ENCODE measurements at regions not wholly inside any gene's neighbourhood (a gene's known extent, or its start where the extent isn't known, plus 50 kb on each side); places are given as distances from the start of the nearest gene placed in this dataset.

- no peak for ATAC-seq (ENCODE audit: insufficient read depth, low FRiP score)
- Histone ChIP-seq H3K9me3 (ENCODE audit: control insufficient read depth in 4 of 4, insufficient read depth in 3 of 4, low read length in 3 of 4) (no peaks in the 10 kb centered on the region), H3K27me3 (ENCODE audit: control insufficient read depth in 3 of 3, insufficient read depth in 3 of 3, low read length in 2 of 3) (no peaks in the 10 kb centered on the region), H3K4me3 (no peak overlapping the region), H3K27ac (ENCODE audit: low read depth in 1 of 2, low read length in 1 of 2) (no peak overlapping the region), H3K9ac (ENCODE audit: insufficient read depth in 1 of 2, low read length in 2 of 2) (no peak overlapping the region), H3K36me3 (ENCODE audit: control insufficient read depth in 4 of 4, insufficient read depth in 4 of 4, low read length in 4 of 4) (no peaks in the 10 kb centered on the region), H3K4me1 (ENCODE audit: control insufficient read depth in 5 of 5, insufficient read depth in 5 of 5, low read length in 5 of 5) (peaks cover 0 to 8% (median 0%) of the 10 kb centered on the region in 5 donors)
- no peak for DNase-seq
- WGBS, 2 donors, result 59 to 70% methylated on average over 2 of the region's 2 CpGs
- TF ChIP-seq, protein P1, sequence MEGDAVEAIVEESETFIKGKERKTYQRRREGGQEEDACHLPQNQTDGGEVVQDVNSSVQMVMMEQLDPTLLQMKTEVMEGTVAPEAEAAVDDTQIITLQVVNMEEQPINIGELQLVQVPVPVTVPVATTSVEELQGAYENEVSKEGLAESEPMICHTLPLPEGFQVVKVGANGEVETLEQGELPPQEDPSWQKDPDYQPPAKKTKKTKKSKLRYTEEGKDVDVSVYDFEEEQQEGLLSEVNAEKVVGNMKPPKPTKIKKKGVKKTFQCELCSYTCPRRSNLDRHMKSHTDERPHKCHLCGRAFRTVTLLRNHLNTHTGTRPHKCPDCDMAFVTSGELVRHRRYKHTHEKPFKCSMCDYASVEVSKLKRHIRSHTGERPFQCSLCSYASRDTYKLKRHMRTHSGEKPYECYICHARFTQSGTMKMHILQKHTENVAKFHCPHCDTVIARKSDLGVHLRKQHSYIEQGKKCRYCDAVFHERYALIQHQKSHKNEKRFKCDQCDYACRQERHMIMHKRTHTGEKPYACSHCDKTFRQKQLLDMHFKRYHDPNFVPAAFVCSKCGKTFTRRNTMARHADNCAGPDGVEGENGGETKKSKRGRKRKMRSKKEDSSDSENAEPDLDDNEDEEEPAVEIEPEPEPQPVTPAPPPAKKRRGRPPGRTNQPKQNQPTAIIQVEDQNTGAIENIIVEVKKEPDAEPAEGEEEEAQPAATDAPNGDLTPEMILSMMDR (IDR thresholded peaks at IDR 0.05; ENCODE audit: control extremely low read depth, extremely low read depth), result no peak
Observed at GRCh38 chr11:22927793-22928192, 67.5 kb upstream of the CCDC179 start.

DNA sequence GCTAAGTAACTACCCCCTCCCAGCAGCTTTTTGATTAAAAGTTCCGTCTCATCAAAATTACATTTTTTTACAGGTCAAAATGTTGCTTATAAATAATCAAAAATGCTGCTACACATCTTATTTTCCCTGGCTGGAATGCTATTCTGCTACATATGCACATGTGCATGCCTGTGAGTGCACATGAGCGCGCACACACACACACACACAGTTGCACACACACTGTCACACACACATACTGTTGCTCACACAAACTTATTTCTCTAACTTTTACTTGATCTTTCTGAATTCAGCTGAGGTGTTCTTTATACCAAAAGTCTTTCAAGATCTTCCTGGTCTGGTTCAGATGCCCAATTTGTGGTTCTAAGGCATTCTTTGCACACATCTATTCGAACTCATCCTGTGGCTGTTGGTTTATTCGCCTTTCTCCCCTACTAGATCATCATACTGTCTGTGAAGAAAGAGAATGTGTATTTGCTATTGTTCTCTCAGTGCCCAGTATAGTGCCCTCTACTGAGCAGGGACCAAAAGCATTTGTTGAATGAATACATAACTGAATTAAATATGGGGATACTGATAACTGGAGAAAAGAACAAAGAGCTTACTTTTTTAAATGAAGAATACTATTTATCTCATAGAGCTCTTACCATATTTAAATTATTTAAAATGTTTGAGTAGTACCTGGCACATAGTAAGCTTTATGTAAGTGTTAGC lies 68.1 kb upstream of the CCDC179 start:
- peaks cover 0 to 8% (median 0%) of the 10 kb centered on the region in 5 donors for H3K4me1 ChIP-seq (ENCODE audit: control insufficient read depth in 5 of 5, insufficient read depth in 5 of 5, low read length in 5 of 5)
- no peaks in the 10 kb centered on the region for H3K27me3 ChIP-seq (ENCODE audit: control insufficient read depth in 3 of 3, insufficient read depth in 3 of 3, low read length in 2 of 3)
- ATAC-seq (ENCODE audit: insufficient read depth, low FRiP score) (no peak), DNase-seq (no peak)
- no peak overlapping the region for H3K9ac ChIP-seq (ENCODE audit: insufficient read depth in 1 of 2, low read length in 2 of 2)
- H3K27ac ChIP-seq (ENCODE audit: low read depth in 1 of 2, low read length in 1 of 2), result no peak overlapping the region
- no peaks in the 10 kb centered on the region for H3K36me3 ChIP-seq (ENCODE audit: control insufficient read depth in 4 of 4, insufficient read depth in 4 of 4, low read length in 4 of 4)
- no peak overlapping the region for H3K4me3 ChIP-seq
- TF ChIP-seq, protein P1 (IDR thresholded peaks at IDR 0.05; ENCODE audit: control extremely low read depth, extremely low read depth), result no peak
- 87 to 93% methylated on average over 5 of the region's 5 CpGs for WGBS, 2 donors
- H3K9me3 ChIP-seq (ENCODE audit: control insufficient read depth in 4 of 4, insufficient read depth in 3 of 4, low read length in 3 of 4), result no peaks in the 10 kb centered on the region

DNA sequence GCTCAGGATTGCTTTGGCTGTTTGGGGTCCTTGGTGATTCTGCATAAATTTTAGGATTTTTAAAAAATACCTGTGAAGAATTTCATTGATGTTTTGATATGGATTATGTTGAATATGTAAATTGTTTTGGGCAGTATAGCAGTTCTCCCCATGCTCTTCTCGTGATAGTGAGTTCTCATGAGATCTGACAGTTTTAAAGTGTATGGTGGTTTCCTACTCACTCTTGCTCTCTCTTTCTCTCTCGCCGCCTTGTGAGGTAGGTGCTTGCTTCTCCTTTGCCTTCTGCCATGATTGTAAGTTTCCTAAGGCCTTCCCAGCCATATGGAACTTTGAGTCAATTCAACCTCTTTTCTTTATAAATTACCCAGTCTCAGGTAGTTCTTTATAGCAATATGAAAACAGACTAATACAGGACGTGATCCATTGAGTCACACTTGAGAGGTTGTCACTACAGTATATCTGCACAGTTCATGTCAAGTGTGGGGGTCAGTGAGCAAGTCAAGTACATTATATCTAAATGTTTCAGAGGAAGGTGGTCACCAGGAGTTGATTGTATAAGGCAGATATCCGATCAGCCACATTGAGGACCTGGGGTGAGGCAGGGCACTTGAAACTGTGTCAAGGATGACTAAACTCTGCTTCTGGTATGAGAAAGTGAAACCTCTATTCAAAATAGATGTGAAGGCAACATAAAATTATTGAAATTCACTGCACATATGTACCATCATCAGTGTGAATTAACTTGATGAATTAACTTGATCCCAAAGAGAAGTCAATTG lies 70.7 kb upstream of the CCDC179 start:
- 91 to 92% methylated on average over 5 of the region's 5 CpGs for WGBS, 2 donors
- Histone ChIP-seq H3K36me3 (ENCODE audit: control insufficient read depth in 4 of 4, insufficient read depth in 4 of 4, low read length in 4 of 4) (no peaks in the 10 kb centered on the region), H3K4me3 (no peak overlapping the region), H3K9ac (ENCODE audit: insufficient read depth in 1 of 2, low read length in 2 of 2) (no peak overlapping the region), H3K27me3 (ENCODE audit: control insufficient read depth in 3 of 3, insufficient read depth in 3 of 3, low read length in 2 of 3) (no peaks in the 10 kb centered on the region), H3K27ac (ENCODE audit: low read depth in 1 of 2, low read length in 1 of 2) (no peak overlapping the region), H3K4me1 (ENCODE audit: control insufficient read depth in 5 of 5, insufficient read depth in 5 of 5, low read length in 5 of 5) (peaks cover 0 to 8% (median 0%) of the 10 kb centered on the region in 5 donors), H3K9me3 (ENCODE audit: control insufficient read depth in 4 of 4, insufficient read depth in 3 of 4, low read length in 3 of 4) (no peaks in the 10 kb centered on the region)
- no peak for ATAC-seq (ENCODE audit: insufficient read depth, low FRiP score)
- TF ChIP-seq, protein P1 (IDR thresholded peaks at IDR 0.05; ENCODE audit: control extremely low read depth, extremely low read depth), result no peak
- DNase-seq, result no peak

All from lung (tissue), 11 donors.